HG02973 (cell line): ENCODE measurements at regions not wholly inside any gene's neighbourhood (a gene's known extent, or its start where the extent isn't known, plus 50 kb on each side); places are given as distances from the start of the nearest gene placed in this dataset.
A peak's percentile ranks its signal among the peaks of the same experiment; 100 is the strongest.

Experiments used
- ATAC-seq: cut with Tn5 transposase; IDR thresholded peaks from one replicate; pipeline ENCODE4 v1.9.1; 2021; ENCODE audit warnings: moderate library complexity; ENCODE audit not compliant: unreplicated experiment

- no peak for ATAC-seq
Observed at GRCh38 chr13:39232401-39232980, 194.2 kb downstream of the NHLRC3 start.

DNA sequence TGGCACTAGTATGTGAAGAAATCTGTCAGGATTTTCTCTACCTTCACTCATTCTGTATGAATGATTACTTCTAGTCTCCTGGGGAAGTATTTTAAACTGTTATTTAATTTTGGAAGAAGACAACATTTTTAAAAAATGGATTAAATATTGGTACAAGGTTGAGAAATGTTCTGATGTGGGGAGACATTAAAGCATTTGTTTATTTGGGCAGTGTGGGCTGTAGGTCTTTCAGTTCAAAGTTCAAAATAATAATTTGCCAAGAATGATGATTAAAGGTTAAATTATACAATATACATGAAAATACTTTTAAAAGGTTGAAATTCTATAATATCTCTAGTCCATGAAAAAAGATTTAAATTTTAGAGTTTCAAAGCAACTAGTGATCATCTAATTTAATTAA, 194.7 kb downstream of the NHLRC3 start:
- no peak for ATAC-seq

- ATAC-seq: no peak
Observed at GRCh38 chr13:39233519-39233918, 195.3 kb downstream of the NHLRC3 start.

- no peak for ATAC-seq
Observed at GRCh38 chr13:39244561-39245230, 206.4 kb downstream of the NHLRC3 start.

DNA sequence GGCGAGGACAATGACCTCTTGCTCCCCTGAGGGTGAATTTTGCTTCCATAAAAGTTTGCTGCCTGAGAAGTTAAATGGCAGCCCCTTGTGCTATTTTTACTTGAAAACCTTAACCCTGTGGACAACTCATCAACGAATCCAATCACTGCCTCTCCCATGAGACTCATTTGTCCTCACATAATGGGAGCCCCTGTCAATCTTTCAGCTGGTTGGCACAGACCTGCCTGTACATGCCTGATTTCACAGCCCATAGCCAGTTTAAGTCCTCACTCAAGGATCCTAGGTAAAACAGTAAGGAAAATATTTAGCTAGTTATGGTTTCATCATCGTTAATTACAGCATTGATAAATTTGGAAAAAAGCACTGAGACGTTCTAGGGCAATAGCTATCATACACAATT, 207.4 kb downstream of the NHLRC3 start:
- no peak for ATAC-seq

- ATAC-seq: no peak
Observed at GRCh38 chr13:39249982-39250381, 211.7 kb downstream of the NHLRC3 start.

- ATAC-seq: no peak
Observed at GRCh38 chr13:39250440-39250839, 212.2 kb downstream of the NHLRC3 start.

GRCh38 chr13:39251340-39251739, 213.1 kb downstream of the NHLRC3 start:
- no peak for ATAC-seq

DNA sequence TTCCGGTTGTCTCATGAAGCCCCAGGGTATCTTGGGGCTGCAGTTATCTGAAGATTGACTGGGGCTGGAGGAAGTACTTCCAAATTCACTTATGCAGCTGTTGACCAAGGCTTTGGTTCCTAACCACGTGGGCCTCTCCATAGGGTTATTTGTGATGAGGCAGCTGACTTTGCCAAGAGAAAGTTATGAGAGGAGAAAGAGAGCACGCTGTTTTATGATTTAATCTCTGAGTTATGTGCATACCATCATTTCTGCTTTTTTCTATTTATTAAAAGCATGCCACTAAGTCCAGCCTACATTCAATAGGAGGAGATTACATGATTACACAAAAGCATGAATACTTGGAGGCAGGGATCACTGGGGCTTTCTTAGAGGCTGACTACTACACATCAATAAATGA, 215.5 kb downstream of the NHLRC3 start:
- no peak for ATAC-seq

GRCh38 chr13:39254601-39255000, 216.3 kb downstream of the NHLRC3 start:
- ATAC-seq: no peak

- ATAC-seq: no peak
Observed at GRCh38 chr13:39257642-39258041, 219.4 kb downstream of the NHLRC3 start.

DNA sequence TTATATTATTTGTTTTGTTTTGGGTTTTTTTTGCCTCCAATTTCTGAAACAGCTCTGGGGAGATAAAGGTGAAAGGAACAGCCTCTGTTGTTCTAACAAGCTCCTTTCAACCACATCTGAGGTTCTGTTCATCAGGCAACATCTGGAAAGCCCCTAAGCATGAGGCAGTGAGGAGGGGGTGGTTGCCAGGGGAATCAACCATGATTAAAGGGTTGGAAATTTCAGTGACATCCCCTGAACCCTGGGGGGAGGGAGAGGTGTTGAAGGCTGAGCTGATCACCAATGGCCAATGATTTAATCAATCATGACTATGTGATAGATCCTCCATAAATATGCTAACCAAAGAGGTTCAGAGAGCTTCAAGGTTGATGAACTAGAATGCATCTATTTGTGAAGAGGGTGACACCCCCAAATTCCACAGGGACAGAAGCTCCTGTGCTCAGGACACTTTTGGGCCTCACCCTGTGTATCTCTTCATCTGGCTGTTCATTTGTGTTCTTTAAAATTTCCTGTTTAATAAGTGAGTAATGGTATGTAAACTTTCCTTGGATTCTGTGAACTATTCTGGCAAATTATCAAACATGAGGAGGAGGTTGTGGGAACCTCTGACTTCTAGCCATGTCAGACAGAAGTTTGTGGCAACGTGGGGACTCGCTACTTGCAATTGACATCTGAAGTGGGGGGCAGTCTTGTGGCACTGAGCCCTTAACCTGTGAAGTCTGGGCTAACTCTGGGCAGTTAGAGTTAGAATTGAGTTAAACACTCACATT, 221.3 kb downstream of the NHLRC3 start:
- ATAC-seq: no peak

DNA sequence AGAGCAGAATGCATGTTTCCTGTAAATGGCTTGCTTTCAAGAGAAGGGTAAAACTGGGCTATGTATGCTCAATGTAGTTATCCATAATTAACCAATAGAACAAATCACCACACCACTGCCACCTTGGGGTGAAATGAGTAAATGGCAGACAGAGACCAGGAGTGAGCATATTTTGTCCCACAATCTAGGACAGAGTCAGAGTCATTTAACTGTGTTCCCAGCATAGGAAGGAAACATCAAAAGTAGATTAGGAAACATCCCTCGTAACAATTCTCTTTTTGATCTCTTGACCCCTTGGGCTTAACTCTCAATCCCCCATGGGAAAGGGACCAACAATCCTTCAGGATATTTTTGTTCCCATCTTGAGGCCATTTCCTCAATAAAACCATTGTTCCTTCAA, 224.8 kb downstream of the NHLRC3 start:
- ATAC-seq: peak; percentile 84

DNA sequence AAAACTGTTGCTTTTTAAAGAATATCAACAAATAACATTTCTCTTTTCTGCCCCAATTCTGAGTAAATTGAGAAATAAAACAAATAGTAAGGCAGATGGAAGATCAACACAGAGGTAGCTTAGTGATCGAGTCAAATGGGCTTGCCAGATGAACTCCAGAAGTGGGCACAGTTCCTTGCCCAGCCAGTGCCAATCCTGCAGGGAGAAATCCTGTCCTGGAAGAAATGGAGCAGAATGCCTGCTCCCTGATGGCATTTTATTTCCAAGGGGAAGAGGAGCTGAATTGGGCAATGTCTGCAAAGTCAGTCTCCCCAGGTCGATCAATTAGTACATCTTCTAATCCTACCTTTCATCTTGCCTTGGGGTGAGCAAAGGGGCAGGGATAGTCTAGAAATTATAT, 225.3 kb downstream of the NHLRC3 start:
- no peak for ATAC-seq

DNA sequence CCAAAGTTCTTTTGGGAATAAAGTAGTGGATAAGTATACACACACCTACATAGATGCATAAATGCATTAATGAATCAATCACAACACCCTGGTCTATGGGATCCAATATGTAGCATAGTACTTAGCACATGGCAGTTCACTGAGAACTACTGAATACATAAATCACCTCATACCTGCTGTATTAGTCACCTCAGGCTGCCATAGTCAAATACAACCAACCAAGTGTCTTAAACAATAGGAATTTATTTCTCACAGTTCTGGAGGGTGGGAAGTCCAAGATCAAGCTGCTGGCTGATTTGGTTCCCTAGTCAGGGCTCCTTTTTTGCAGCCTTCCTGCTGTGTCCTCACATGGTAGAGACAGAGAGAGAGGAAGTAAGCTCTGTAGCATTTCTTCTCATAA, 228.2 kb downstream of the NHLRC3 start:
- ATAC-seq: no peak

- ATAC-seq: no peak
Observed at GRCh38 chr13:39268398-39268797, 230.1 kb downstream of the NHLRC3 start.

GRCh38 chr13:39269004-39269403, 230.7 kb downstream of the NHLRC3 start:
- ATAC-seq: no peak

DNA sequence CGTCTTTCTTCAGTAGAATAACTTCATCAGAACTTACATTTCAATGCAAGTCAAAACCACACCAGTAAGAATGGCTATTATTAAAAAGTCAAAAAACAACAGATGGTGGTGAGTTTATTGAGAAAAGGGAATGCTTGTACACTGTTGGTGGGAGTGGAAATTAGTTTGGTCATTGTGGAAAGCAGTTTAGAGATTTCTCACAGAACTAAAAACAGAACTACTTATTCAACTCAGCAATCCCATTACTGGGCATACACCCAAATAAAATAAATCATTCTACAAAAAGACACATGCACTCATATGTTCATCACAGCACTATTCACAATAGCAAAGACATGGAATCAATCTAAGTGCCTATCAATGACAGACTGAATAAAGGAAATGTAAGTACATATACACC, 231.2 kb downstream of the NHLRC3 start:
- ATAC-seq: no peak

GRCh38 chr13:39272994-39273393, 234.7 kb downstream of the NHLRC3 start:
- no peak for ATAC-seq

GRCh38 chr13:39273953-39274738, 235.9 kb downstream of the NHLRC3 start:
- ATAC-seq: no peak

- ATAC-seq: no peak
Observed at GRCh38 chr13:39274739-39275325, 236.6 kb downstream of the NHLRC3 start.
